Retinal pigment epithelial cell (primary cell): ENCODE measurements at regions not wholly inside any gene's neighbourhood (a gene's known extent, or its start where the extent isn't known, plus 50 kb on each side); places are given as distances from the start of the nearest gene placed in this dataset.

Source experiments
- DNase-seq: peaks from one replicate; pipeline ENCODE4 v3.0.0-alpha.2; 2010; ENCODE audit warnings: low read depth
- H3K4me3 ChIP-seq: 2 replicates; pipeline ENCODE4 v1.5.1; 2011; ENCODE audit warnings: mild to moderate bottlenecking, low read length, control low read depth, moderate library complexity
- CTCF ChIP-seq: conservative IDR thresholded peaks from 2 replicates; pipeline ENCODE4 v1.5.1; 2011; ENCODE audit warnings: low read depth, low read length, control low read depth, inconsistent platforms

- TF ChIP-seq CTCF: no peak
- no peak overlapping the region for H3K4me3 ChIP-seq
- DNase-seq: no peak
Observed at GRCh38 chr18:56462276-56462675, 176.1 kb downstream of the TXNL1 start.

GRCh38 chr18:56461151-56461550 is 177.2 kb downstream of the TXNL1 start:
- DNase-seq: no peak
- TF ChIP-seq CTCF: no peak
- H3K4me3 ChIP-seq: no peak overlapping the region

- no peak overlapping the region for H3K4me3 ChIP-seq
- DNase-seq: no peak
- TF ChIP-seq CTCF: no peak
Observed at GRCh38 chr18:56460581-56460980, 177.8 kb downstream of the TXNL1 start.

- no peak overlapping the region for H3K4me3 ChIP-seq
- no peak for DNase-seq
- no peak for TF ChIP-seq CTCF
Observed at GRCh38 chr18:56458770-56459712, 179.4 kb downstream of the TXNL1 start.

GRCh38 chr18:56455874-56456273 is 182.5 kb downstream of the TXNL1 start:
- no peak for DNase-seq
- H3K4me3 ChIP-seq: no peak overlapping the region
- TF ChIP-seq CTCF: no peak

- H3K4me3 ChIP-seq: no peak overlapping the region
- no peak for DNase-seq
- no peak for TF ChIP-seq CTCF
Observed at GRCh38 chr18:56455141-56455540, 183.3 kb downstream of the TXNL1 start.

GRCh38 chr18:56453631-56454030 is 184.8 kb downstream of the TXNL1 start:
- TF ChIP-seq CTCF: no peak
- no peak for DNase-seq
- H3K4me3 ChIP-seq: no peak overlapping the region
